BJ (cell line): ENCODE measurements at regions not wholly inside any gene's neighbourhood (a gene's known extent, or its start where the extent isn't known, plus 50 kb on each side); places are given as distances from the start of the nearest gene placed in this dataset.

Source experiments
- CTCF ChIA-PET: fragments of 350-600 bp; formaldehyde crosslinking; extraction: SDS; loops from one replicate; lab custom pipeline; 2021; ENCODE audit warnings: antibody characterized with exemption, inconsistent platforms; lab: Yijun Ruan, JAX
- POLR2A ChIA-PET: fragments of 300-600 bp; sonication (Branson Sonifier 250); formaldehyde crosslinking; extraction: SDS; loops from one replicate; lab custom pipeline; 2021; ENCODE audit warnings: antibody characterized with exemption; lab: Charles Lee
- DNase-seq: peaks from one replicate; pipeline ENCODE4 v3.0.0-alpha.2; 2011; ENCODE audit warnings: low read depth
- H3K27me3 ChIP-seq: 2 replicates; pipeline ENCODE4 v1.6.0; 2011; ENCODE audit warnings: low read length; ENCODE audit not compliant: control insufficient read depth, insufficient read depth
- H3K36me3 ChIP-seq: 2 replicates; pipeline ENCODE4 v1.5.1; 2011; ENCODE audit warnings: low read length; ENCODE audit not compliant: control insufficient read depth, insufficient read depth
- H3K4me3 ChIP-seq: 2 replicates; pipeline ENCODE4 v1.5.1; 2011; ENCODE audit warnings: low read depth, mild to moderate bottlenecking, control low read depth, low read length
- CTCF ChIP-seq: IDR thresholded peaks from 2 replicates; pipeline ENCODE4 v1.5.1; 2011; ENCODE audit warnings: low read depth, mild to moderate bottlenecking, control low read depth, inconsistent platforms, low read length, moderate library complexity; ENCODE audit not compliant: insufficient read depth

- TF ChIP-seq CTCF: no peak
- H3K36me3 ChIP-seq: no peaks in the 10 kb centered on the region
- H3K27me3 ChIP-seq: no peaks in the 10 kb centered on the region
- no peak for DNase-seq
- ChIA-PET POLR2A (no interaction called here), CTCF (no interaction called here)
- H3K4me3 ChIP-seq: no peak overlapping the region
Measured at GRCh38 chr9:82560457-82560904, 502.5 kb downstream of the RASEF start.

- DNase-seq: no peak
- ChIA-PET CTCF (no interaction called here), POLR2A (no interaction called here)
- Histone ChIP-seq H3K4me3 (no peak overlapping the region), H3K36me3 (no peaks in the 10 kb centered on the region), H3K27me3 (no peaks in the 10 kb centered on the region)
- TF ChIP-seq CTCF: no peak
Measured at GRCh38 chr9:82563094-82563493, 499.8 kb downstream of the RASEF start.

- DNase-seq: no peak
- ChIA-PET POLR2A (no interaction called here), CTCF (interaction anchor here (0.7 kb wide), 1 partner anchor 39 kb away, joined by 3 read pairs; no protein-coding TSS in a partner anchor)
- TF ChIP-seq CTCF: no peak
- Histone ChIP-seq H3K36me3 (no peaks in the 10 kb centered on the region), H3K27me3 (no peaks in the 10 kb centered on the region), H3K4me3 (no peak overlapping the region)
Measured at GRCh38 chr9:82563841-82564240, 499.1 kb downstream of the RASEF start.

- ChIA-PET CTCF (no interaction called here), POLR2A (no interaction called here)
- H3K27me3 ChIP-seq: no peaks in the 10 kb centered on the region
- DNase-seq: no peak
- no peak for TF ChIP-seq CTCF
- no peaks in the 10 kb centered on the region for H3K36me3 ChIP-seq
- H3K4me3 ChIP-seq: no peak overlapping the region
Measured at GRCh38 chr9:82565188-82565969, 497.6 kb downstream of the RASEF start.

GRCh38 chr9:82567953-82568352 lies 495.0 kb downstream of the RASEF start:
- ChIA-PET CTCF (no interaction called here), POLR2A (no interaction called here)
- no peak for TF ChIP-seq CTCF
- Histone ChIP-seq H3K36me3 (no peaks in the 10 kb centered on the region), H3K27me3 (no peaks in the 10 kb centered on the region), H3K4me3 (no peak overlapping the region)
- no peak for DNase-seq
